H9 (cell line): ENCODE measurements at regions not wholly inside any gene's neighbourhood (a gene's known extent, or its start where the extent isn't known, plus 50 kb on each side); places are given as distances from the start of the nearest gene placed in this dataset.

ENCODE experiments used
- DNase-seq: peaks from one replicate; pipeline ENCODE4 v3.0.0-alpha.2; 2017
- H2AFZ ChIP-seq: one replicate; pipeline ENCODE4 v1.6.1; 2013; ENCODE audit warnings: mild to moderate bottlenecking, low read length, control low read depth, moderate library complexity
- H2AK5ac ChIP-seq: 2 replicates; pipeline ENCODE4 v1.6.1; 2013; ENCODE audit warnings: low read length, control low read depth, mixed read lengths; ENCODE audit not compliant: insufficient read length
- H2BK120ac ChIP-seq: one replicate; pipeline ENCODE4 v1.6.1; 2013; ENCODE audit warnings: low read depth, mild to moderate bottlenecking, low read length, control low read depth, inconsistent platforms; ENCODE audit not compliant: poor library complexity, severe bottlenecking
- H2BK12ac ChIP-seq: 2 replicates; pipeline ENCODE4 v1.6.1; 2013; ENCODE audit warnings: low read length, control low read depth, mixed read lengths, low read depth; ENCODE audit not compliant: insufficient read length
- H2BK15ac ChIP-seq: 2 replicates; pipeline ENCODE4 v1.6.1; 2013; ENCODE audit warnings: low read depth, low read length, control low read depth
- H2BK20ac ChIP-seq: one replicate; pipeline ENCODE4 v1.6.1; 2013; ENCODE audit warnings: low read depth, mild to moderate bottlenecking, low read length, control low read depth, inconsistent platforms; ENCODE audit not compliant: poor library complexity, severe bottlenecking
- H2BK5ac ChIP-seq: 2 replicates; pipeline ENCODE4 v1.6.1; 2013; ENCODE audit warnings: low read length, control low read depth, mixed read lengths; ENCODE audit not compliant: insufficient read length
- H3K14ac ChIP-seq: 2 replicates; pipeline ENCODE4 v1.6.1; 2013; ENCODE audit warnings: low read length, control low read depth; ENCODE audit not compliant: insufficient read depth
- H3K18ac ChIP-seq: 2 replicates; pipeline ENCODE4 v1.6.1; 2013; ENCODE audit warnings: low read depth, mild to moderate bottlenecking, mixed read lengths, low read length, control low read depth; ENCODE audit not compliant: insufficient read length
- H3K23ac ChIP-seq: 2 replicates; pipeline ENCODE4 v1.6.1; 2013; ENCODE audit warnings: low read length, control low read depth, mixed read lengths, low read depth; ENCODE audit not compliant: insufficient read length
- H3K23me2 ChIP-seq: 2 replicates; pipeline ENCODE4 v1.6.1; 2013; ENCODE audit warnings: low read depth, mild to moderate bottlenecking, mixed read lengths, low read length, control low read depth; ENCODE audit not compliant: insufficient read length, poor library complexity, severe bottlenecking
- H3K27ac ChIP-seq: 2 replicates; pipeline ENCODE4 v1.5.1; 2013; ENCODE audit warnings: low read length, control low read depth, mixed read lengths, low read depth; ENCODE audit not compliant: insufficient read length
- H3K27me3 ChIP-seq: 2 replicates; pipeline ENCODE4 v1.6.1; 2013; ENCODE audit warnings: low read length, control low read depth, inconsistent platforms; ENCODE audit not compliant: insufficient read depth
- H3K4ac ChIP-seq: 2 replicates; pipeline ENCODE4 v1.6.1; 2013; ENCODE audit warnings: low read depth, mild to moderate bottlenecking, control low read depth, inconsistent platforms, low read length, moderate library complexity
- H3K4me1 ChIP-seq: 2 replicates; pipeline ENCODE4 v1.6.1; 2013; ENCODE audit warnings: low read length, control low read depth, inconsistent platforms; ENCODE audit not compliant: insufficient read depth
- H3K4me2 ChIP-seq: 2 replicates; pipeline ENCODE4 v1.6.1; 2013; ENCODE audit warnings: low read length, control low read depth, mixed read lengths; ENCODE audit not compliant: insufficient read length, insufficient read depth
- H3K56ac ChIP-seq: 2 replicates; pipeline ENCODE4 v1.6.1; 2013; ENCODE audit warnings: low read depth, mild to moderate bottlenecking, mixed read lengths, low read length, control low read depth; ENCODE audit not compliant: insufficient read length
- H3K79me1 ChIP-seq: 2 replicates; pipeline ENCODE4 v1.6.1; 2013; ENCODE audit warnings: low read depth, mild to moderate bottlenecking, moderate library complexity, low read length, control low read depth, inconsistent platforms; ENCODE audit not compliant: insufficient read depth, poor library complexity, severe bottlenecking
- H3K79me2 ChIP-seq: 2 replicates; pipeline ENCODE4 v1.6.1; 2013; ENCODE audit warnings: low read length, control low read depth, inconsistent platforms; ENCODE audit not compliant: insufficient read depth
- H3K9ac ChIP-seq: 2 replicates; pipeline ENCODE4 v1.6.1; 2013; ENCODE audit warnings: low read length, control low read depth, mixed read lengths; ENCODE audit not compliant: insufficient read length; ENCODE audit errors: extremely low read depth
- H3K9me3 ChIP-seq: one replicate; pipeline ENCODE4 v1.6.1; 2013; ENCODE audit warnings: low read depth, low read length, inconsistent platforms; ENCODE audit not compliant: control insufficient read depth
- H3T11ph ChIP-seq: one replicate; pipeline ENCODE4 v1.6.1; 2013; ENCODE audit warnings: mild to moderate bottlenecking, low read length, control low read depth, inconsistent platforms
- H4K20me1 ChIP-seq: one replicate; pipeline ENCODE4 v1.6.1; 2013; ENCODE audit not compliant: control insufficient read depth, insufficient read length, insufficient read depth
- H4K5ac ChIP-seq: 2 replicates; pipeline ENCODE4 v1.6.1; 2013; ENCODE audit warnings: low read depth, mild to moderate bottlenecking, mixed read lengths, low read length, control low read depth; ENCODE audit not compliant: insufficient read length
- H4K8ac ChIP-seq: replicated peaks from 2 replicates; pipeline ENCODE4 v1.6.1; 2013; ENCODE audit warnings: low read length, control low read depth, mixed read lengths, low read depth; ENCODE audit not compliant: insufficient read length
- H4K91ac ChIP-seq: 2 replicates; pipeline ENCODE4 v1.6.1; 2013; ENCODE audit warnings: low read depth, mild to moderate bottlenecking, moderate library complexity, mixed read lengths, low read length, control low read depth; ENCODE audit not compliant: insufficient read length
- H3K27ac Mint-ChIP-seq, 3 experiments: 2 replicates in 2 of 3; 3 replicates in 1 of 3; pipeline ENCODE4 v1.8.0; 2020 to 2021; ENCODE audit warnings: mixed read lengths in 3 of 3, mild to moderate bottlenecking in 1 of 3, moderate library complexity in 1 of 3
- H3K27me3 Mint-ChIP-seq: 2 replicates; pipeline ENCODE4 v1.8.0; 2021; ENCODE audit warnings: low read depth, mild to moderate bottlenecking, moderate library complexity, mixed read lengths
- H3K36me3 Mint-ChIP-seq, 3 experiments: 2 replicates in 2 of 3; 3 replicates in 1 of 3; pipeline ENCODE4 v1.8.0; 2020 to 2021; ENCODE audit warnings: low read depth in 3 of 3, mixed read lengths in 3 of 3; ENCODE audit not compliant: insufficient read depth in 1 of 3
- H3K4me1 Mint-ChIP-seq, 2 experiments: 2 replicates each; pipeline ENCODE4 v1.8.0; 2020; ENCODE audit warnings: mixed read lengths in 2 of 2
- H3K4me3 Mint-ChIP-seq, 2 experiments: 2 replicates in 1 of 2; 3 replicates in 1 of 2; pipeline ENCODE4 v1.8.0; 2020 to 2021; ENCODE audit warnings: mild to moderate bottlenecking in 2 of 2, mixed read lengths in 2 of 2, moderate library complexity in 1 of 2
- H3K9me3 Mint-ChIP-seq, 2 experiments: 2 replicates in 1 of 2; 3 replicates in 1 of 2; pipeline ENCODE4 v1.8.0; 2020; ENCODE audit warnings: mild to moderate bottlenecking in 2 of 2, mixed read lengths in 2 of 2, moderate library complexity in 1 of 2
- WGBS: extraction: QIAGEN DNeasy Blood & Tissue Kit; methylation state at CpG from one replicate; pipeline ENCODE4 v1.1.7; 2013; ENCODE audit warnings: missing lambda C conversion rate, low lambda C conversion rate, mixed read lengths; ENCODE audit not compliant: insufficient read length; ENCODE audit errors: extremely low coverage; 5-methylcytosine and 5-hydroxymethylcytosine counted together
- TF ChIP-seq, protein P1 (sequence below): fragments of 200-600 bp; sonication (generic); conservative IDR thresholded peaks from 3 replicates; pipeline ENCODE4 v1.8.0; 2021; ENCODE audit warnings: antibody characterized with exemption, mild to moderate bottlenecking

DNA sequence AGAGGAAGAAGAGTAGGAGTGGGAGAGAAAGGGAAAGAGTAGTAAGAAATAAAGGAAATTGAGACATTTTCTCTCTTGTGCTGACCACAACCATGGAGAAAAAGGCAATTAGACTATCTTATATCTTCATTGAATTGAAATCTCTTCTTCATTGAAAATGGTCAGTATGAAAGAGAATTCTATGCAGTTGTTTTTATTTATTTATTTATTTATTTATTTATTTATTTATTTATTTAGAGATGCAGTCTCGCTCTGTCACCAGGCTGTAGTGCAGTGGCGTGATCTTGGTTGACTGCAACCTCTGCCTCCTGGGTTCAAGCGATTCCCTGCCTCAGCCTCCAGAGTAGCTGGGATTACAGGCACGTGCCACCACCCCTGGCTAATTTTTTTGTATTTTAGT is 447.1 kb downstream of the PTPRC start:
- Histone ChIP-seq H2BK20ac (no peak overlapping the region), H2BK12ac (no peak overlapping the region), H3K18ac (no peak overlapping the region), H3K4me2 (no peak overlapping the region), H4K5ac (no peak overlapping the region), H3K9me3 (no peaks in the 10 kb centered on the region), H3K79me2 (no peaks in the 10 kb centered on the region), H2AFZ (no peak overlapping the region), H4K20me1 (no peaks in the 10 kb centered on the region), H2BK15ac (no peak overlapping the region), H4K8ac (no peak overlapping the region), H3K4ac (no peak overlapping the region), H4K91ac (no peak overlapping the region), H3K79me1 (no peaks in the 10 kb centered on the region), H2BK5ac (no peak overlapping the region), H3K9ac (no peak overlapping the region), H3K56ac (no peak overlapping the region), H3K23me2 (no peaks in the 10 kb centered on the region), H2AK5ac (no peak overlapping the region), H3T11ph (no peak overlapping the region), H3K27me3 (no peaks in the 10 kb centered on the region), H3K14ac (no peak overlapping the region), H2BK120ac (no peak overlapping the region), H3K23ac (no peak overlapping the region), H3K4me1 (no peaks in the 10 kb centered on the region), H3K27ac (no peak overlapping the region)
- H3K27me3 Mint-ChIP-seq = no peaks in the 10 kb centered on the region
- no peak for DNase-seq
- no peaks in the 10 kb centered on the region for H3K4me1 Mint-ChIP-seq
- H3K36me3 Mint-ChIP-seq = no peaks in the 10 kb centered on the region
- no peak overlapping the region for H3K27ac Mint-ChIP-seq
- no peak overlapping the region for H3K4me3 Mint-ChIP-seq
- no peaks in the 10 kb centered on the region; a peak in 1 of 5 replicates for H3K9me3 Mint-ChIP-seq
- no CpG with 5 or more reads among the region's 4 CpGs for WGBS
- TF ChIP-seq, protein P1, sequence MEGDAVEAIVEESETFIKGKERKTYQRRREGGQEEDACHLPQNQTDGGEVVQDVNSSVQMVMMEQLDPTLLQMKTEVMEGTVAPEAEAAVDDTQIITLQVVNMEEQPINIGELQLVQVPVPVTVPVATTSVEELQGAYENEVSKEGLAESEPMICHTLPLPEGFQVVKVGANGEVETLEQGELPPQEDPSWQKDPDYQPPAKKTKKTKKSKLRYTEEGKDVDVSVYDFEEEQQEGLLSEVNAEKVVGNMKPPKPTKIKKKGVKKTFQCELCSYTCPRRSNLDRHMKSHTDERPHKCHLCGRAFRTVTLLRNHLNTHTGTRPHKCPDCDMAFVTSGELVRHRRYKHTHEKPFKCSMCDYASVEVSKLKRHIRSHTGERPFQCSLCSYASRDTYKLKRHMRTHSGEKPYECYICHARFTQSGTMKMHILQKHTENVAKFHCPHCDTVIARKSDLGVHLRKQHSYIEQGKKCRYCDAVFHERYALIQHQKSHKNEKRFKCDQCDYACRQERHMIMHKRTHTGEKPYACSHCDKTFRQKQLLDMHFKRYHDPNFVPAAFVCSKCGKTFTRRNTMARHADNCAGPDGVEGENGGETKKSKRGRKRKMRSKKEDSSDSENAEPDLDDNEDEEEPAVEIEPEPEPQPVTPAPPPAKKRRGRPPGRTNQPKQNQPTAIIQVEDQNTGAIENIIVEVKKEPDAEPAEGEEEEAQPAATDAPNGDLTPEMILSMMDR = no peak
